Activated B cell treated with CpG ODN at 0.5 μM for 24 hours (primary cell): ENCODE measurements at regions not wholly inside any gene's neighbourhood (a gene's known extent, or its start where the extent isn't known, plus 50 kb on each side); places are given as distances from the start of the nearest gene placed in this dataset.

Experiments
- ATAC-seq: fragments of 200-7000 bp; cut with Tn5 transposase; one replicate; pipeline ENCODE4 v1.10.0; 2021; ENCODE audit warnings: low read depth, mild to moderate bottlenecking, moderate library complexity
- CTCF ChIA-PET: fragments of 350-600 bp; sonication (Branson Sonifier 250); formaldehyde crosslinking; loops from one replicate; lab custom pipeline; 2021; ENCODE audit warnings: antibody characterized with exemption; lab: Charles Lee
- POLR2A ChIA-PET: fragments of 350-600 bp; sonication (Branson Sonifier 250); formaldehyde crosslinking; loops from one replicate; lab custom pipeline; 2021; ENCODE audit warnings: antibody characterized with exemption; lab: Charles Lee
- DNase-seq: peaks from one replicate; pipeline ENCODE4 v3.0.0; 2022
- H3K27ac Mint-ChIP-seq: one replicate; pipeline ENCODE4 v1.8.0; 2020; ENCODE audit warnings: mixed read lengths
- H3K27me3 Mint-ChIP-seq: one replicate; pipeline ENCODE4 v1.8.0; 2021; ENCODE audit warnings: mixed read lengths
- H3K36me3 Mint-ChIP-seq: one replicate; pipeline ENCODE4 v1.8.0; 2021; ENCODE audit warnings: low read depth, mixed read lengths
- H3K4me1 Mint-ChIP-seq: one replicate; pipeline ENCODE4 v1.8.0; 2021; ENCODE audit warnings: mixed read lengths
- H3K4me3 Mint-ChIP-seq: one replicate; pipeline ENCODE4 v1.8.0; 2020; ENCODE audit warnings: mild to moderate bottlenecking, mixed read lengths
- H3K9me3 Mint-ChIP-seq: one replicate; pipeline ENCODE4 v1.8.0; 2020; ENCODE audit warnings: mixed read lengths
- intact Hi-C: fragments of 100-400 bp; cut with micrococcal nuclease; formaldehyde crosslinking; loops from one replicate; pipeline ENCODE4 v1.15.1; 2024
- TF ChIP-seq, protein P1 (sequence below): fragments of 200-600 bp; IDR thresholded peaks from one replicate; pipeline ENCODE4 v1.8.0; 2022; ENCODE audit warnings: antibody characterized with exemption, mild to moderate bottlenecking

DNA sequence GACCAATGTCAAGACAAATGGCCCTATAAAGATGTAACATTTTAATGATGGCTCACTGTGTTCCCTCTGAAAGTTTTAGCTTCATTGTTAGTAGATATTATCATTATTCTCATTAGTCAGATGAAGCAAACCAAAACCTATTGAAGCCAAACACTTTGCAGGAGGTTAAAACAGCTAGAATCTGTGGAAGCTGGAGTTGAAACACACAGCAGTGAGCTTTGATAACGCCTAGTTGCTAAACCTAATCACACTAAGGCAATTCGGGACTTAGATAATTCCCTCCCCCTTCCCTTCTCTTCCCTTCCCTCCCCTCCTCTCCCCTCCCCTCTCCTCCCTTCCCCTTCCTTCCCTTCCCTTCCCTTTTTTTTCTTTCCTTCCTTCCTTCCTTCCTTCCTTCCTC, 165.7 kb downstream of the TRIB2 start:
- POLR2A ChIA-PET = no interaction called here
- DNase-seq = no peak
- Mint-ChIP-seq H3K27ac (no peak overlapping the region), H3K27me3 (peaks cover 5% of the 10 kb centered on the region), H3K36me3 (no peaks in the 10 kb centered on the region), H3K4me1 (no peaks in the 10 kb centered on the region), H3K4me3 (no peak overlapping the region), H3K9me3 (no peaks in the 10 kb centered on the region)
- intact Hi-C loops = no loop called here
- CTCF ChIA-PET = no interaction called here
- ATAC-seq = no peak
- TF ChIP-seq, protein P1, sequence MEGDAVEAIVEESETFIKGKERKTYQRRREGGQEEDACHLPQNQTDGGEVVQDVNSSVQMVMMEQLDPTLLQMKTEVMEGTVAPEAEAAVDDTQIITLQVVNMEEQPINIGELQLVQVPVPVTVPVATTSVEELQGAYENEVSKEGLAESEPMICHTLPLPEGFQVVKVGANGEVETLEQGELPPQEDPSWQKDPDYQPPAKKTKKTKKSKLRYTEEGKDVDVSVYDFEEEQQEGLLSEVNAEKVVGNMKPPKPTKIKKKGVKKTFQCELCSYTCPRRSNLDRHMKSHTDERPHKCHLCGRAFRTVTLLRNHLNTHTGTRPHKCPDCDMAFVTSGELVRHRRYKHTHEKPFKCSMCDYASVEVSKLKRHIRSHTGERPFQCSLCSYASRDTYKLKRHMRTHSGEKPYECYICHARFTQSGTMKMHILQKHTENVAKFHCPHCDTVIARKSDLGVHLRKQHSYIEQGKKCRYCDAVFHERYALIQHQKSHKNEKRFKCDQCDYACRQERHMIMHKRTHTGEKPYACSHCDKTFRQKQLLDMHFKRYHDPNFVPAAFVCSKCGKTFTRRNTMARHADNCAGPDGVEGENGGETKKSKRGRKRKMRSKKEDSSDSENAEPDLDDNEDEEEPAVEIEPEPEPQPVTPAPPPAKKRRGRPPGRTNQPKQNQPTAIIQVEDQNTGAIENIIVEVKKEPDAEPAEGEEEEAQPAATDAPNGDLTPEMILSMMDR = no peak

DNA sequence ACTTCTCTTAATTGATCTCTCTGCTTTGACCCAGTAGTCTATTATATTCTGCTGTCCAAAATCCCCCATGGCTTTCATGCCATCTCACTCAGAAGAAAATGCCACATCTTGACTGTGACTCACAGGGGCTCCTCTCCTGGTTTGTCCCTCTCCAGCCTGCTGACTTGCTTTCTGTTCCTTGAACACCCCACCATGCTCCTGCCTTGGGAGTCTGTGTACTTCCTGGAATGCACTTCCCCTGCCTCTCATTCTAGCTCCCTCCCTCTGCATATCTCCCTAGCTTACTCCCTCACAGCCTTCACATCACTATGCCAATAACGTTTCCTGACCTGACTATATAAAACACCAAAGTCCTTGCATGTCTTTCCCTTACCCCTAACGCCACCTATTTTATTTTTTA, 167.2 kb downstream of the TRIB2 start:
- no peak for ATAC-seq

GRCh38 chr2:12884713-12885282, 168.1 kb downstream of the TRIB2 start:
- Mint-ChIP-seq H3K4me1 (no peaks in the 10 kb centered on the region), H3K9me3 (no peaks in the 10 kb centered on the region), H3K27ac (no peak overlapping the region), H3K36me3 (no peaks in the 10 kb centered on the region), H3K27me3 (peaks cover 5% of the 10 kb centered on the region), H3K4me3 (no peak overlapping the region)
- DNase-seq (no peak), ATAC-seq (no peak)
- TF ChIP-seq, protein P1 = no peak
- intact Hi-C loops = no loop called here
- POLR2A ChIA-PET = no interaction called here
- CTCF ChIA-PET = no interaction called here

More for the DNA sequence above, 167.2 kb downstream of the TRIB2 start:
- TF ChIP-seq, protein P1 = no peak
- ChIA-PET POLR2A (no interaction called here), CTCF (no interaction called here)
- intact Hi-C loops = no loop called here
- Mint-ChIP-seq H3K27me3 (peaks cover 5% of the 10 kb centered on the region), H3K27ac (no peak overlapping the region), H3K4me3 (no peak overlapping the region), H3K9me3 (no peaks in the 10 kb centered on the region), H3K36me3 (no peaks in the 10 kb centered on the region), H3K4me1 (no peaks in the 10 kb centered on the region)
- DNase-seq = no peak

DNA sequence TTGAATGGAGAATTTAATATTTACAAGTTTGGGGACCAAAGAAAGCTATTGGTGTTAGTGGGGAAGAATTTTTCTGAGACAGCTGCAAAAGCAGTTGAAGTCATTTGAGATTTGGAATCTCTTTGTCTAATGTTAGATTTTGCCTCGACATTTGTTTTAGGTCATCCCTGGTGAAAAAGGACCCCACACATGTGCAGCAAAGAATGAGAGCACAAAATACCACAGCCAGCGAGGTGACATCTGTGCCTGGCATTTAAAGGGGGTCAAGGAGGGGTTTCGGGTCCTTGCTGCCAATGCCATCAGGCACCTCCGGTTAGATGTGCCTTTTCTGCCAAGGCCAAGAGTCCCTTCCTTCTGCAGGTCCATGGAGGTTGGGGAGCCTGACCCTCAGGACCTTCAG, 173.3 kb downstream of the TRIB2 start:
- H3K27ac Mint-ChIP-seq = no peak overlapping the region
- TF ChIP-seq, protein P1 = no peak
- intact Hi-C loops = no loop called here
- peaks cover 5% of the 10 kb centered on the region for H3K36me3 Mint-ChIP-seq
- no peak for DNase-seq
- ChIA-PET CTCF (no interaction called here), POLR2A (no interaction called here)
- ATAC-seq = no peak
- H3K27me3 Mint-ChIP-seq = peaks cover 8% of the 10 kb centered on the region
- no peak overlapping the region for H3K4me3 Mint-ChIP-seq
- peaks cover 16% of the 10 kb centered on the region for H3K9me3 Mint-ChIP-seq
- H3K4me1 Mint-ChIP-seq = no peaks in the 10 kb centered on the region

- Mint-ChIP-seq H3K4me3 (no peak overlapping the region), H3K9me3 (peaks cover 18% of the 10 kb centered on the region), H3K27me3 (peaks cover 11% of the 10 kb centered on the region), H3K36me3 (peaks cover 5% of the 10 kb centered on the region), H3K4me1 (no peaks in the 10 kb centered on the region), H3K27ac (no peak overlapping the region)
- ATAC-seq (no peak), DNase-seq (no peak)
- TF ChIP-seq, protein P1 = no peak
- CTCF ChIA-PET = no interaction called here
- POLR2A ChIA-PET = no interaction called here
- intact Hi-C loops = no loop called here
Measured at GRCh38 chr2:12890481-12890991, 173.8 kb downstream of the TRIB2 start.
